ENCODE measurements at regions not wholly inside any gene's neighbourhood (a gene's known extent, or its start where the extent isn't known, plus 50 kb on each side); places are given as distances from the start of the nearest gene placed in this dataset.

DNA sequence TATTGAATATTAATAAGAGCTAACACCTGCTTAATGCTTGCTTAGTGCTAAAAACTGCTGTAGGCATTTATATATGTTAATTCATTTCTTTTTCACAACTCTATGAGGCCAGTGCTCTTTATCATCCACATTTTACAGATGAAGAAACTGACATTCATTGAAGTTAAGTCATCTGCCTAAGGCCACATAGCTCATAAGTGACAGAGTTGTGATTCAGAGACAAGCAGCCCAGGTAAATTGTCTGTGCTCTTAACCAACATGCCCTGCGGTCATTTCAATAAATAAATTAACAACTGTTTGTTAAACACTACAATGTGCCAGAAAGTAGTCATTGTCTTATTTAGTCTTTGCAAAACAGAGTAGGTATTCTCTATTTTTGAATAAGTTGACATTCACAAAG, 1354.4 kb upstream of the C9orf72 start (continued):
- TF ChIP-seq, protein P1, sequence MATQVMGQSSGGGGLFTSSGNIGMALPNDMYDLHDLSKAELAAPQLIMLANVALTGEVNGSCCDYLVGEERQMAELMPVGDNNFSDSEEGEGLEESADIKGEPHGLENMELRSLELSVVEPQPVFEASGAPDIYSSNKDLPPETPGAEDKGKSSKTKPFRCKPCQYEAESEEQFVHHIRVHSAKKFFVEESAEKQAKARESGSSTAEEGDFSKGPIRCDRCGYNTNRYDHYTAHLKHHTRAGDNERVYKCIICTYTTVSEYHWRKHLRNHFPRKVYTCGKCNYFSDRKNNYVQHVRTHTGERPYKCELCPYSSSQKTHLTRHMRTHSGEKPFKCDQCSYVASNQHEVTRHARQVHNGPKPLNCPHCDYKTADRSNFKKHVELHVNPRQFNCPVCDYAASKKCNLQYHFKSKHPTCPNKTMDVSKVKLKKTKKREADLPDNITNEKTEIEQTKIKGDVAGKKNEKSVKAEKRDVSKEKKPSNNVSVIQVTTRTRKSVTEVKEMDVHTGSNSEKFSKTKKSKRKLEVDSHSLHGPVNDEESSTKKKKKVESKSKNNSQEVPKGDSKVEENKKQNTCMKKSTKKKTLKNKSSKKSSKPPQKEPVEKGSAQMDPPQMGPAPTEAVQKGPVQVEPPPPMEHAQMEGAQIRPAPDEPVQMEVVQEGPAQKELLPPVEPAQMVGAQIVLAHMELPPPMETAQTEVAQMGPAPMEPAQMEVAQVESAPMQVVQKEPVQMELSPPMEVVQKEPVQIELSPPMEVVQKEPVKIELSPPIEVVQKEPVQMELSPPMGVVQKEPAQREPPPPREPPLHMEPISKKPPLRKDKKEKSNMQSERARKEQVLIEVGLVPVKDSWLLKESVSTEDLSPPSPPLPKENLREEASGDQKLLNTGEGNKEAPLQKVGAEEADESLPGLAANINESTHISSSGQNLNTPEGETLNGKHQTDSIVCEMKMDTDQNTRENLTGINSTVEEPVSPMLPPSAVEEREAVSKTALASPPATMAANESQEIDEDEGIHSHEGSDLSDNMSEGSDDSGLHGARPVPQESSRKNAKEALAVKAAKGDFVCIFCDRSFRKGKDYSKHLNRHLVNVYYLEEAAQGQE (tag by site-specific recombination; IDR thresholded peaks at IDR 0.05), result no peak
- TF ChIP-seq ZSCAN16 (tag by site-specific recombination; IDR thresholded peaks at IDR 0.05) (no peak), ZNF610 (tag by site-specific recombination; IDR thresholded peaks at IDR 0.05; ENCODE audit: borderline replicate concordance) (no peak), ZNF791 (tag by site-specific recombination; IDR thresholded peaks at IDR 0.05) (no peak), ZBTB17 (tag by site-specific recombination; IDR thresholded peaks at IDR 0.05) (no peak), PRDM1 (tag by site-specific recombination; IDR thresholded peaks at IDR 0.05) (no peak), ZNF324 (tag by site-specific recombination; IDR thresholded peaks at IDR 0.05) (no peak), GLIS2 (tag by site-specific recombination; IDR thresholded peaks at IDR 0.05) (no peak), ZNF670 (tag by site-specific recombination; IDR thresholded peaks at IDR 0.05; ENCODE audit: low read depth) (no peak), ZBTB8A (tag by site-specific recombination; IDR thresholded peaks at IDR 0.05) (no peak), ZBTB1 (tag by site-specific recombination; IDR thresholded peaks at IDR 0.05) (no peak), SETDB1 (IDR thresholded peaks at IDR 0.05; ENCODE audit: insufficient read length, low read length) (no peak)
- TF ChIP-seq, protein P2, sequence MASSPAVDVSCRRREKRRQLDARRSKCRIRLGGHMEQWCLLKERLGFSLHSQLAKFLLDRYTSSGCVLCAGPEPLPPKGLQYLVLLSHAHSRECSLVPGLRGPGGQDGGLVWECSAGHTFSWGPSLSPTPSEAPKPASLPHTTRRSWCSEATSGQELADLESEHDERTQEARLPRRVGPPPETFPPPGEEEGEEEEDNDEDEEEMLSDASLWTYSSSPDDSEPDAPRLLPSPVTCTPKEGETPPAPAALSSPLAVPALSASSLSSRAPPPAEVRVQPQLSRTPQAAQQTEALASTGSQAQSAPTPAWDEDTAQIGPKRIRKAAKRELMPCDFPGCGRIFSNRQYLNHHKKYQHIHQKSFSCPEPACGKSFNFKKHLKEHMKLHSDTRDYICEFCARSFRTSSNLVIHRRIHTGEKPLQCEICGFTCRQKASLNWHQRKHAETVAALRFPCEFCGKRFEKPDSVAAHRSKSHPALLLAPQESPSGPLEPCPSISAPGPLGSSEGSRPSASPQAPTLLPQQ (tag by site-specific recombination; IDR thresholded peaks at IDR 0.05), result no peak
- TF ChIP-seq, protein P3, sequence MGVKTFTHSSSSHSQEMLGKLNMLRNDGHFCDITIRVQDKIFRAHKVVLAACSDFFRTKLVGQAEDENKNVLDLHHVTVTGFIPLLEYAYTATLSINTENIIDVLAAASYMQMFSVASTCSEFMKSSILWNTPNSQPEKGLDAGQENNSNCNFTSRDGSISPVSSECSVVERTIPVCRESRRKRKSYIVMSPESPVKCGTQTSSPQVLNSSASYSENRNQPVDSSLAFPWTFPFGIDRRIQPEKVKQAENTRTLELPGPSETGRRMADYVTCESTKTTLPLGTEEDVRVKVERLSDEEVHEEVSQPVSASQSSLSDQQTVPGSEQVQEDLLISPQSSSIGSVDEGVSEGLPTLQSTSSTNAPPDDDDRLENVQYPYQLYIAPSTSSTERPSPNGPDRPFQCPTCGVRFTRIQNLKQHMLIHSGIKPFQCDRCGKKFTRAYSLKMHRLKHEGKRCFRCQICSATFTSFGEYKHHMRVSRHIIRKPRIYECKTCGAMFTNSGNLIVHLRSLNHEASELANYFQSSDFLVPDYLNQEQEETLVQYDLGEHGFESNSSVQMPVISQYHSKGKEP (tag by site-specific recombination; IDR thresholded peaks at IDR 0.05), result no peak
- TF ChIP-seq, protein P4, sequence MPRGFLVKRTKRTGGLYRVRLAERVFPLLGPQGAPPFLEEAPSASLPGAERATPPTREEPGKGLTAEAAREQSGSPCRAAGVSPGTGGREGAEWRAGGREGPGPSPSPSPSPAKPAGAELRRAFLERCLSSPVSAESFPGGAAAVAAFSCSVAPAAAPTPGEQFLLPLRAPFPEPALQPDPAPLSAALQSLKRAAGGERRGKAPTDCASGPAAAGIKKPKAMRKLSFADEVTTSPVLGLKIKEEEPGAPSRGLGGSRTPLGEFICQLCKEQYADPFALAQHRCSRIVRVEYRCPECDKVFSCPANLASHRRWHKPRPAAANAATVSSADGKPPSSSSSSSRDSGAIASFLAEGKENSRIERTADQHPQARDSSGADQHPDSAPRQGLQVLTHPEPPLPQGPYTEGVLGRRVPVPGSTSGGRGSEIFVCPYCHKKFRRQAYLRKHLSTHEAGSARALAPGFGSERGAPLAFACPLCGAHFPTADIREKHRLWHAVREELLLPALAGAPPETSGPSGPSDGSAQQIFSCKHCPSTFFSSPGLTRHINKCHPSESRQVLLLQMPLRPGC (tag by site-specific recombination; IDR thresholded peaks at IDR 0.05), result no peak

DNA sequence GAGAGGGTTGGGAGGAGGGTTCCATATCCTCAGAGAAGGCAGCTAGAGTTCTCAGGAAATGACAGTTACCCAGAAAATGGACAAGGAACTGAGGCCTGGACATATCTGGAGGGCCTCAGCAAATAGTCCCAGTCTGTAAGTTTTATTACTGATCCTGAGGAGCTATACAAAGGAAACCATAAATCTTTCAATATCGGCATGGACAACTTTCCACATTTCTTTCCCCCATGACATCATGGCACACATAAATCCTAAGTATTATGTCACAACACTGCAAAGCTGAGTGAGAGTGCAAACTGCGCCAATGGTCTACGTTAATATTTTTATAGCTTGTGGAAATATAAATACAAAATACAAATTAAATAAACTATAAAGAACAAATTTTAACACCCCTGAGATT, 1356.2 kb upstream of the C9orf72 start:
- POLR2A ChIA-PET, result no interaction called here
- no peaks in the 10 kb centered on the region for H3K9me3 ChIP-seq (ENCODE audit: control insufficient read depth, insufficient read depth, low read depth, low read length)
- H3K4me3 ChIP-seq (ENCODE audit: low read depth, low read length), result no peak overlapping the region
- H3K27ac ChIP-seq (ENCODE audit: extremely low read depth, low read depth, low read length), result no peak overlapping the region
- H3K36me3 ChIP-seq (ENCODE audit: control insufficient read depth in 2 of 2, insufficient read depth in 1 of 2, low read length in 2 of 2), result no peaks in the 10 kb centered on the region
- CTCF ChIA-PET, result interaction anchor here (1.1 kb wide), 1 partner anchor 281 kb away, joined by 3 read pairs; no protein-coding TSS in a partner anchor
- no peak for TF ChIP-seq HOXA7 (CRISPR knock-in tag; IDR thresholded peaks at IDR 0.05; ENCODE audit: borderline replicate concordance)
- TF ChIP-seq YY2 (tag by site-specific recombination; IDR thresholded peaks at IDR 0.05), result no peak
- TF ChIP-seq ZNF248 (tag by site-specific recombination; IDR thresholded peaks at IDR 0.05), result no peak
- no peak for TF ChIP-seq ZNF391 (tag by site-specific recombination; IDR thresholded peaks at IDR 0.05; ENCODE audit: borderline replicate concordance, low read depth)
- TF ChIP-seq ZNF140 (tag by site-specific recombination; IDR thresholded peaks at IDR 0.05), result no peak
- no peaks in the 10 kb centered on the region for H3K4me1 ChIP-seq (ENCODE audit: control insufficient read depth, insufficient read depth, low read length)

Data from HEK293 (cell line).